Ovary (tissue), 3 donors: ENCODE measurements at regions not wholly inside any gene's neighbourhood (a gene's known extent, or its start where the extent isn't known, plus 50 kb on each side); places are given as distances from the start of the nearest gene placed in this dataset.

ENCODE experiments used
- EP300 ChIP-seq: sonication (generic); formaldehyde crosslinking; IDR thresholded peaks from one replicate; pipeline ENCODE4 v1.6.1; 2017; ENCODE audit warnings: antibody characterized with exemption
- POLR2A ChIP-seq: fragments of 450-650 bp; IDR thresholded peaks from one replicate; pipeline ENCODE4 v1.6.1; 2017; ENCODE audit warnings: antibody characterized with exemption, mild to moderate bottlenecking, moderate library complexity
- TF ChIP-seq, protein P1 (sequence below), 3 donors: fragments of 450-650 bp in 2 of 3; fragments of 200-600 bp in 1 of 3; IDR thresholded peaks; one replicate each; pipeline versions ENCODE4 v1.5.1 to v1.8.0; 2016 to 2022; ENCODE audit warnings: antibody characterized with exemption in 3 of 3, mild to moderate bottlenecking in 1 of 3
- donor health status: DM: no; HTN: no; CAD: no.

DNA sequence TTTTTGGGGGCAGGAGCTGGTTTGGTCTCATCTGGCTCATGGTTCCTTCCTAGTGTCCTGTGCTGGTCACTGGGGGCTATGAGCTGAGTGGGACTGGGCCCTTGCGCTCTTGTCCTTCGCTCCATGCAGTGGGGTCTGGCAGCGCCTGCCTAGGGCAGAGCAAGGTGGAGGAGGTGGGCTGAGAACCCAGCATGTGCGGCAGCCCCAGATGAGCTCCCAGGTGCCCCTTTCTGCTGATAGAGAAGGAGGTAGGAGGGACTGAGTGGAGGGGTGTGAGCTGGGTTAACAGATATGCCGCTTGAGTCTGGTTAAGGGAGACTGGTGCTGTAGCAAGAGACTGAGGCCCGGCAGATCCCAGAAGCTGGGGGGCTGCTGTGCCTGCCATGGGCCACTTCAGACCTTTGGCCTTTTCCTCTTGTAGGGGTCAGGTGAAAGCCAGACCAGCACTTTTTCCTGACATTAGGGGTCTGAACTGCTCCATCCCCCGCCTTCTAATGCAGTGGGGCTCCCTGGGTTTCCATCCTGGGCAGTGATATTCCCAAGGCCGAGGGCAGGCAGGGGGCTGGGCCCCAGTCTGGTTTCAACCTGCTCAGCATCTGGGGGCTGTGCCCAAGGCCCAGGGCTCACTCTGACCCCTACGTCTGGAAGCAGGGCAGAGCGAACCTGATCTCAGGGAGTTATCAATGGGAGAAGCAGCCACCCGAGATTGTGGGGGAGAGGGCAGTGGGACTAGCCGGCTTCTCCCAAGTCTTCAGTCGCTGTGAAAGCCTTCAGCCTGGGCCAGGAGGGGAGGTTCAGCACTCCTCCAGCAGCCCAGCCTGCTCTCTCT is 62.9 kb upstream of the PRR23C start:
- TF ChIP-seq, protein P1, sequence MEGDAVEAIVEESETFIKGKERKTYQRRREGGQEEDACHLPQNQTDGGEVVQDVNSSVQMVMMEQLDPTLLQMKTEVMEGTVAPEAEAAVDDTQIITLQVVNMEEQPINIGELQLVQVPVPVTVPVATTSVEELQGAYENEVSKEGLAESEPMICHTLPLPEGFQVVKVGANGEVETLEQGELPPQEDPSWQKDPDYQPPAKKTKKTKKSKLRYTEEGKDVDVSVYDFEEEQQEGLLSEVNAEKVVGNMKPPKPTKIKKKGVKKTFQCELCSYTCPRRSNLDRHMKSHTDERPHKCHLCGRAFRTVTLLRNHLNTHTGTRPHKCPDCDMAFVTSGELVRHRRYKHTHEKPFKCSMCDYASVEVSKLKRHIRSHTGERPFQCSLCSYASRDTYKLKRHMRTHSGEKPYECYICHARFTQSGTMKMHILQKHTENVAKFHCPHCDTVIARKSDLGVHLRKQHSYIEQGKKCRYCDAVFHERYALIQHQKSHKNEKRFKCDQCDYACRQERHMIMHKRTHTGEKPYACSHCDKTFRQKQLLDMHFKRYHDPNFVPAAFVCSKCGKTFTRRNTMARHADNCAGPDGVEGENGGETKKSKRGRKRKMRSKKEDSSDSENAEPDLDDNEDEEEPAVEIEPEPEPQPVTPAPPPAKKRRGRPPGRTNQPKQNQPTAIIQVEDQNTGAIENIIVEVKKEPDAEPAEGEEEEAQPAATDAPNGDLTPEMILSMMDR (IDR thresholded peaks at IDR 0.05): no peak
- TF ChIP-seq POLR2A (no peak), EP300 (no peak)
